IPS DF 19.7 (cell line): ENCODE measurements at regions not wholly inside any gene's neighbourhood (a gene's known extent, or its start where the extent isn't known, plus 50 kb on each side); places are given as distances from the start of the nearest gene placed in this dataset.

Source experiments
- DNase-seq: peaks from one replicate; pipeline ENCODE4 v3.0.0-alpha.2; 2013; ENCODE audit warnings: low read depth, low spot score

- no peak for DNase-seq
Observed at GRCh38 chr16:55154956-55155355, 169.0 kb upstream of the IRX6 start.

- DNase-seq, result no peak
Observed at GRCh38 chr16:55155815-55156214, 168.2 kb upstream of the IRX6 start.

GRCh38 chr16:55169780-55170179, 154.2 kb upstream of the IRX6 start:
- no peak for DNase-seq

GRCh38 chr16:55171241-55171640, 152.8 kb upstream of the IRX6 start:
- DNase-seq, result no peak

- no peak for DNase-seq
Observed at GRCh38 chr16:55175389-55175788, 148.6 kb upstream of the IRX6 start.

GRCh38 chr16:55176901-55177300, 147.1 kb upstream of the IRX6 start:
- no peak for DNase-seq

GRCh38 chr16:55179411-55179810, 144.6 kb upstream of the IRX6 start:
- DNase-seq, result no peak

GRCh38 chr16:55179852-55180585, 144.0 kb upstream of the IRX6 start:
- DNase-seq, result no peak

GRCh38 chr16:55184052-55184451, 140.0 kb upstream of the IRX6 start:
- DNase-seq, result no peak

GRCh38 chr16:55184619-55185018, 139.4 kb upstream of the IRX6 start:
- no peak for DNase-seq

- DNase-seq, result no peak
Observed at GRCh38 chr16:55189224-55189623, 134.8 kb upstream of the IRX6 start.

- no peak for DNase-seq
Observed at GRCh38 chr16:55189682-55190636, 134.0 kb upstream of the IRX6 start.

GRCh38 chr16:55192734-55193133, 131.3 kb upstream of the IRX6 start:
- DNase-seq, result no peak

GRCh38 chr16:55203570-55203969, 120.4 kb upstream of the IRX6 start:
- no peak for DNase-seq

GRCh38 chr16:55204069-55204468, 119.9 kb upstream of the IRX6 start:
- DNase-seq, result no peak

GRCh38 chr16:55204923-55205322, 119.1 kb upstream of the IRX6 start:
- no peak for DNase-seq

GRCh38 chr16:55207693-55208428, 116.1 kb upstream of the IRX6 start:
- no peak for DNase-seq

- DNase-seq, result no peak
Observed at GRCh38 chr16:55209626-55210025, 114.4 kb upstream of the IRX6 start.

- no peak for DNase-seq
Observed at GRCh38 chr16:55212791-55213190, 111.2 kb upstream of the IRX6 start.

GRCh38 chr16:55214412-55214811, 109.6 kb upstream of the IRX6 start:
- no peak for DNase-seq

GRCh38 chr16:55214974-55215494, 109.0 kb upstream of the IRX6 start:
- no peak for DNase-seq

GRCh38 chr16:55217392-55217791, 106.6 kb upstream of the IRX6 start:
- DNase-seq, result no peak
